T-helper 1 cell (primary cell): ENCODE measurements at regions not wholly inside any gene's neighbourhood (a gene's known extent, or its start where the extent isn't known, plus 50 kb on each side); places are given as distances from the start of the nearest gene placed in this dataset.
"Not testable (repeated sequence)": the region's sequence is repeated elsewhere in the genome, so short reads cannot be mapped to it uniquely, and the experiment has no call there.

Experiments used
- DNase-seq, 5 donors: peaks; one replicate each; pipeline ENCODE4 v3.0.0-alpha.2; 2012 to 2020

DNA sequence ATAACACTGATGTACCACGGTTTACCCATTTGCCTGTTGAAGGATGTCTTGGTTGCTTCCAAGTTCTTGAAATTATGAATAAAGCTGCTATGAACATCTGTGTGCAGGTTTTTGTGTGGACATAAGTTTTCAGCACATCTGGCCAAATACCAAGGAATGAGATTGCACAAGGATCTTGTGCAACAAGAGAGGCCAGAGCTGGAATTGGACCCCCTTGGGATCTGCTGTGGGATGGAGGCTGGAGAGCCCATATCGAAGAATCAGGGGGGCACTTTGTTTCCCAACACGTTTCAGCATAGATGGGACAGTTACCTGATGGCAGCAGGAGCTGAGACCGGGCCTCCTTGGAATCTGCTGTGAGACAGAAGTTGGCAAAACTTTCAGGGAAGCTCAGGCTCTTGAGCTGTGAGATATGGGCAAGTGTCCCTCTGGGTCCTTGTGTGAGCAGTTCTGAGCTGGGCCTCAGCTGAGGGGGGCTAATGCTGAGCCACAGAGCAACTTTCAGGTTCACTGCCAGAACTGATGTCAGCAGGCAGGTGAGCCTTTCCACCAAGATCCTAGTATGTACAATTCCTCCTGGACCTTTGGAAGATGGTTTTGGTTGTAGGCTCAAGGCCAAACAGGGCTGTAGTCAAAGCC lies 115.2 kb upstream of the RAB18 start:
- DNase-seq, result no peak

GRCh38 chr10:27383595-27384542 lies 120.2 kb upstream of the RAB18 start:
- DNase-seq, result no peak

- no peak for DNase-seq
These were observed 121.9 kb upstream of the RAB18 start for GRCh38 chr10:27382176-27382575.

GRCh38 chr10:27380929-27381358 lies 123.2 kb upstream of the RAB18 start:
- DNase-seq, result no peak

DNA sequence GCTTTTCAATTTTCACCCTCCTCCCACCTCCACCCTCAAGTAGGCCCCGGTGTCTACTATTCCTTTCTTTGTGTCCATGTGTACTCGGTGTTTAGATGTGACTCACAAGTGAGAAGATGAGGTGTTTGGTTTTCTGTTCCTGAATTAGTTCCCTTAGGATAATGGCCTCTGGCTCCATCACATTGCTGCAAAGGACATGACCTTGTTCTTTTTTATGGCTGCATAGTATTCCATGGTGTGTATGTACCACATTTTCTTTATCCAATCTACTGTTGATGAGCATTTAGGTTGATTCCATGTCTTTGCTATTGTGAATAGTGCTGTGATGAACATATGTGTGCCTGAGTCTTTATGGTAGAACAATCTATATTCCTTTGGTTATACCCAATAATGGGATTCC lies 125.1 kb upstream of the RAB18 start:
- not testable (repeated sequence) for DNase-seq

DNA sequence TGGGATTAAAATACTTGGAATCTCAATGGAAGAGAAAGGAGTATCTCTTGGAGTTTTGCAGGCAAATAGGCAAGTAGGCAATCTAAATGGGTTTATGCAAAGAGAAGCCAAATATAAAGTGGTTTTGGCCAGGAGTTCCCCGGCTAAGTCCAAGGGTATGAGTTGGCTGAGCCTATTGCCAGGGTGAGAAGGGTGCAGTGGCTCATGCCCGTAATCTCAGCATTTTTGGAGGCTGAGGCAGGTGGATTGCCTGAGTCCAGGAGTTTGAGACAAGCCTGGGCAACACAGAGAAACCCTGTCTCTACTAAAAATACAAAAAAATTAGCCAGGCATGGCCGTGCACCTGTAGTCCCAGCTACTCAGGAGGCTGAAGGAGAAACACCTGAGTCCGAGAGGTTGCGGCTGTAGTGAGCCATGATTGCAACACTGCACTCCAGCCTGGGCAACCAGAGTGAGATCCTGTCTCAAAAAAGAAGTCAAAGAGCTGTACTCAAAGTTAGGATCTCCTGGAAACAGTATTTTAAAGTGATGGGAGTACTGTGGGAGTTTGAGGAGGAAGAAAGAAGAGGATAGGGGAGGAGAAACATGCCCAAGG lies 130.4 kb upstream of the RAB18 start:
- no peak for DNase-seq

DNA sequence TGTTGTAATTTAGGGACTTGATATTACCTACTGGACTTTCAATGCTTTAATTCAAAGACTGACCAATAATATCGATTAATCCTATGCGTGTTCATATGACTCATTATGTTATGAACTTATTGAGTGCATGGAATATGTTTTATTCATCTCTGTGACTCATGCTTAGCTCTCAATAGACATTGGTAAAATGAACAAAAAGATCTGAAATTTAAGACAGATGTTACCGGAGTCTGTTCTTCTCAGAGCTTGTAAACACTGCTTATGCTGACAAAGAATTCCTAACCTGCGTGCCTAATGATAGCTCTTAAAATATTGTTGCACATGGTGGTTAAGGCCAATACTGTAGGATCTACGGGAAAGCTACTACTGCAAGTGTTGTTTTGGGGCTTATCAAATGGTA lies 131.5 kb upstream of the ACBD5 start:
- no peak for DNase-seq

DNA sequence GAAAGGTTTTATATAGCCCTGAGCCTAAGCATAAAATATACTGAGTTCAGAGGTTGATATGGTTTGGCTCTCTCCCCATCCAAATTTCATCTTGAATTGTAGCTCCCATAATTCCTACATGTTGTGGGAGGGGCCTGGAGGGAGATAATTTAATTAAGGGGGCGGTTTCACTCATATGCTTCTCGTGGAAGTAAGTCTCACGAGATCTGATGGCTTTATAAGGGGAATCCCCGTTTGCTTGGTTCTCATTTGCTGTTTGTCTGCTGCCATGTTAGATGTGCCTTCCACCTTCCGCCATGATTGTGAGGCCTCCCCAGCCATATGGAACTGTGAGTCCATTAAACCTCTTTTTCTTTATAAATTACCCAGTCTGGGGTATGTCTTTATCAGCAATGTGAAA lies 130.8 kb upstream of the ACBD5 start:
- DNase-seq, result not testable (repeated sequence)

- DNase-seq, result no peak
These were observed 129.3 kb upstream of the ACBD5 start for GRCh38 chr10:27369880-27370279.

DNA sequence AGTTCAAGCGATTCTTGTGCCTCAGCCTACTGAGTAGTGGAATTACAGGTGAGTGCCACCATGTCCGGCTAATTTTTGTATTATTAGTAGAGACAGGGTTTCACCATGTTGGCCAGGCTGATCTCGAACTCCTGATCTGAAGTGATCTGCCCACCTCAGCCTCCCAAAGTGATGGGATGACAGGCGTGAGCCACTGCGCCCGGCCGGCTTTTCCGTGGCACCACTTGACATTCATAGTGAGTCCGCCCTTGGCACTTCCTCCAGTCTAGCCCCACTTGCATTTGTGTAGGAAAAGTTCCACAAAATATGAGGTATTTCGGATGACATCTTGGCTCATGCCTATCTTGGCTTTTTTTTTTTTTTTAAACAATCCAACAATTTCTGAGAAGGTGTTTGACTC lies 128.1 kb upstream of the ACBD5 start:
- no peak for DNase-seq

- no peak for DNase-seq
These were observed 126.2 kb upstream of the ACBD5 start for GRCh38 chr10:27366769-27367168.

DNA sequence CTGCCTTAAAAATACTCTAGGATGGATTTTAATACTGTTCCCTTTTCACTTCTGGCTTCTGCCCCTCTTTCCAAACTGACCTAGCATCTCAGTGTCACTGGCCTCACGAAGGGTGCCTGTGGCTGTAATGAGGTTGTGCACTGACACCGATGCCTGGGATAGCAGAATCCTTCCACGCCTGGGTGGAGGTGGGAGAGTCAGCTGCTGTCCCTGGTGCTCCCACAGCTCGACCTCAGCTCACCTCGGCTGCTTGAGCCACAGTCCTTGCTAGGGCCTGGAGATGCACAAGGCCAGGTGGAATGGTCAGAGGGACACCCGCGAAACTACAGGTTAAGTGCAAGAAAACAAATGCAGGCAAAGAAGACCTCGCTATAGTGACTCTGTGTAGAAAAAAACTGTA lies 123.4 kb upstream of the ACBD5 start:
- DNase-seq, result no peak

- peak; percentile 50 to 78 (median 71) for DNase-seq
These were observed 120.1 kb upstream of the ACBD5 start for GRCh38 chr10:27360581-27361172.

- DNase-seq, result no peak
These were observed 119.3 kb upstream of the ACBD5 start for GRCh38 chr10:27359792-27360355.

- DNase-seq, result no peak
These were observed 116.1 kb upstream of the ACBD5 start for GRCh38 chr10:27356738-27357137.

GRCh38 chr10:27355918-27356573 lies 115.4 kb upstream of the ACBD5 start:
- DNase-seq, result no peak

DNA sequence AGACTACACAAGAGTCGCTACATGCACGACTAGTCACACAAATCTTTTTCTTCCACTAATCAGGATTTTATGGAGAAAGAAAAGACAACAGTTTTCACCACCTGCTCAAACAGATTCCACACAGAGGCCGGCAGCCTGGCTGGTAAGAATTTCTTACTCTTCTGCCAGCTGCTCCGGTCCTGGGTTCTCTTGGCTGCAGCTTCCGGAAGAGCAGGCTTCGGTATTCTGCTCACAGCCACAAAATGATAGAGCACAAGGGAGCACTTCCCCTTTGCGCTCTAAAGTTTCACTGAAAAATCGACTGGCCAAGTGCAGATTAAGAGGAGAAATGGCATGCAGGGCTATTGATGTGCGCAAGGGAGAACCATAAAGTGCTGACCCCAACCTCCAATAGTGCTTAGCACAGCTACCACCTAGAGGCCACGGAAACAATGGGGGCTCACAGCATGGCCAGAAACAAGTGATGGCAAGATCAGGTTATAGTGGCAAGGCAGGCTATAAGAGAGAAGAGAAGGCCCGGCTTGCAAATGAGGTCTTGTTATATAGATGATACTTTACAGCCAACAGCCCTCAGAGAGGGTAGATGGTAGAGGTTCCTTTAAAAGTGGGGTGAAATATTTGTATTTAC lies 114.2 kb upstream of the ACBD5 start:
- not testable (repeated sequence) for DNase-seq

GRCh38 chr10:27354100-27354499 lies 113.5 kb upstream of the ACBD5 start:
- not testable (repeated sequence) for DNase-seq

- DNase-seq, result no peak
These were observed 109.4 kb upstream of the ACBD5 start for GRCh38 chr10:27349987-27350386.

DNA sequence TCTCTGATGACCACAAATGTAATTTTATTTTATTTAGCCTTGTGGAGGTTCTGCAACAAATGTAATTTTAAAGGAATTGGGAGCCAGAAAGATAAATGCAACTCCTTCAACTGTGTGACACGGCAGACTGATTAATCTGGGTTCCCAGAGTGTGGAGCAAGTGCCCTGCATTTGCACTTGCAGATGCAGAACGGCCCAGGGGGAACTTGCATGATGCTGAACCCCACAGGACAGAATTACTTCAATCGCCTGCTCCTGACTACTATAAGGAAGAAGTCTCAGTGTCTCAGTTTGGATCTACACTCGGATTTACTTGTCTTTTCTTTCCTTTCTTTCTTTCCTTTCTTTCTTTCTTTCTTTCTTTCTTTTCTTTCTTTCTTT lies 107.2 kb upstream of the ACBD5 start:
- not testable (repeated sequence) for DNase-seq

GRCh38 chr10:27345455-27345920 lies 104.9 kb upstream of the ACBD5 start:
- no peak for DNase-seq
